ENCODE measurements at regions not wholly inside any gene's neighbourhood (a gene's known extent, or its start where the extent isn't known, plus 50 kb on each side); places are given as distances from the start of the nearest gene placed in this dataset.

DNA sequence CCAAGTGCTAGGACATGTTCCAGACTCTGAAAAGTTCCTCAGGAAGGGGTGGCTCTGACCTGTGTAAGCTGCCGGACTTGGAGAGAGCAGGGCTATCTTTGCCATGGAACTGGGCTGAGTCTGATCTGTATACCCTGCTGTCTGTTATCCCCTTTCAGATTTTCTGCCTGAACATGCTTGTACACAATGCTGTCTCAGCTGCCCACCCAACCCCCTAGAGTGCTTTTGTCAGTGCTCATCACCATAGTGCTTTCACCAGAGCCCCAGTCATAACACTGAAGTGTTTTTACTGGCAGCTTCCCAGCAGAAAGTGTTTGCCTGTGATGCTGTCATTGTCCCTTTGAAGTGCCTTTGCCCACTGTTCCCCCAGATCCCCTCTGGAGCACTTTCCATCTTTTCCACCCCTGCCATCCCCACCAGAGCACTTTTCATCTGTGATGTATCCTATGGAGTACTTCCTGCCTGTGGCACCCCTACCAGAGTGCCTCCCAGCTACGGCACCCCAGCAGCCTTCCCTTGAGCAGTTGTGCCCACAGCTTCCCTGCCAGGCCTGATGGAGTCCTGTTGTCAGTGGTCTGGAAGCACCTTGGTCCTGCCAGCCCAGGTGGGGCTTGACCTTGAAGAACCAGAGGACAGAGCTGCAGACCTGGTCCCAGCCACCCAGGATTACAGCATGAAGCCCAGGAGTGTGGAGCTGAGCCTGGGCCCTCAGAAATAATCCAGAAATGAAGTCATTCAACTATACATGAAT is 397.7 kb downstream of the DIPK2A start:
- DNase-seq (ENCODE audit: extremely low spot score): no peak
- Histone ChIP-seq H3K4me3 (ENCODE audit: low read depth, low read length) (no peak overlapping the region), H3K27ac (ENCODE audit: low read depth) (no peak overlapping the region), H3K36me3 (ENCODE audit: insufficient read depth) (no peaks in the 10 kb centered on the region), H3K4me1 (ENCODE audit: insufficient read depth) (no peaks in the 10 kb centered on the region)
- WGBS: 75% methylated on average over 2 of the region's 2 CpGs

DNA sequence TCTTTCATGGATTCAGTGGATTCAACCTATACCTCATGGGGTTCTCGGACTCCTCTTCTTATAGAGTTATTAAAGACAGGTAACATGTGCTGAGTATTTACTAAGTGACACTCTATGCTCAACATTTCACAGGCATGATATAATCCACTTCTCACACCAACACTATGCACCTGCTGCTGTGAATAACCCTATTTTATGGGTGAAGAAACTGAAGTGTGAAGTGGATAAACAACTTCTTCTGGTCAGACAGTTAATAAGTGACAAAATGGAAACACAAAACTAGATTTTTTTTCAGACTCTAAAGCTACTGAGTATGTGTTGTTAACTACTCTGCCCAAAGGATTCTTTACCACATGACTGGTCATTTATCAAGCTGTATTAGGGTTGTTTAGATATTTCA is 403.5 kb downstream of the DIPK2A start:
- WGBS: 94% methylated on average over 1 of the region's 1 CpG
- Histone ChIP-seq H3K27ac (ENCODE audit: low read depth) (no peak overlapping the region), H3K4me3 (ENCODE audit: low read depth, low read length) (no peak overlapping the region), H3K36me3 (ENCODE audit: insufficient read depth) (no peaks in the 10 kb centered on the region), H3K4me1 (ENCODE audit: insufficient read depth) (no peaks in the 10 kb centered on the region)
- DNase-seq (ENCODE audit: extremely low spot score): no peak

DNA sequence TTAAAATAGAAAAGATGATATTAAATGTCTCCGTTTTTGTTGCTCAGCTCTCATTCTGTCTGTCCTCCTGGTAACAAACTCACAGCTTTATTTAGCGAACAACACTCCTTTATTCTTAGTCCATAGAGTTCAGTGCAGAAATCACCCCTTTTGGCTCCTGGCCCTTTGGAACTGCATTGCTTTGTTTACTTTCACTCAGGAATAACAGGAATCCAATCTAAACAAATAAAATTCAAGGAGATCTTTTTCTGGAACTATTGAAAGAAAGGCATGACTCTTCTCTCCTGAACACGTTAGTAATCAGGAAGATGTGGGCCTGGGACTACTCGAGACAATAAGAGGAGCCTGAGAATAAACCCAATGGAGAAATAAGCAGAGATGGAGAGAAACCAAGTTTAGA is 409.2 kb downstream of the DIPK2A start:
- WGBS: 68% methylated on average over 4 of the region's 4 CpGs
- Histone ChIP-seq H3K4me1 (ENCODE audit: insufficient read depth) (no peaks in the 10 kb centered on the region), H3K36me3 (ENCODE audit: insufficient read depth) (no peaks in the 10 kb centered on the region), H3K27ac (ENCODE audit: low read depth) (no peak overlapping the region), H3K4me3 (ENCODE audit: low read depth, low read length) (no peak overlapping the region)
- no peak for DNase-seq (ENCODE audit: extremely low spot score)

DNA sequence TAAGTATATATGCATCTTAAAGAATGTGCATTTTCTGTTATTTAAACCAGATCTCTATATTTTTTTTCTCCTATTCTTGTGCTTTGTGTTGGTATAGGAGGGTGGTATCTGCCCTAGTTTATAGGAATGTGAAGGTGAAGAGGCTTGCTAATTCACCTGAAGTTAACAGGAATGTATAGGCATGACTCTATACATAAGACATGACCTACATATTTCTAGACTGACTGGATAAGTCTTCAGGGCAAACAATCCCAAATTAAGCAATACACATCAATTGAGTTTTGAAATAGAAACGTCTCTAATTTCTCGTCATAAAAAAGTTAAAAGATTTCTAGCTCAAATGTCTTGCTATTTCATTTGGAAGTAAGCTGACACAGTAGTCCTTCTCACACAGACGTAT is 410.0 kb downstream of the DIPK2A start:
- 89% methylated on average over 3 of the region's 3 CpGs for WGBS
- Histone ChIP-seq H3K4me1 (ENCODE audit: insufficient read depth) (no peaks in the 10 kb centered on the region), H3K4me3 (ENCODE audit: low read depth, low read length) (no peak overlapping the region), H3K27ac (ENCODE audit: low read depth) (no peak overlapping the region), H3K36me3 (ENCODE audit: insufficient read depth) (no peaks in the 10 kb centered on the region)
- no peak for DNase-seq (ENCODE audit: extremely low spot score)

DNA sequence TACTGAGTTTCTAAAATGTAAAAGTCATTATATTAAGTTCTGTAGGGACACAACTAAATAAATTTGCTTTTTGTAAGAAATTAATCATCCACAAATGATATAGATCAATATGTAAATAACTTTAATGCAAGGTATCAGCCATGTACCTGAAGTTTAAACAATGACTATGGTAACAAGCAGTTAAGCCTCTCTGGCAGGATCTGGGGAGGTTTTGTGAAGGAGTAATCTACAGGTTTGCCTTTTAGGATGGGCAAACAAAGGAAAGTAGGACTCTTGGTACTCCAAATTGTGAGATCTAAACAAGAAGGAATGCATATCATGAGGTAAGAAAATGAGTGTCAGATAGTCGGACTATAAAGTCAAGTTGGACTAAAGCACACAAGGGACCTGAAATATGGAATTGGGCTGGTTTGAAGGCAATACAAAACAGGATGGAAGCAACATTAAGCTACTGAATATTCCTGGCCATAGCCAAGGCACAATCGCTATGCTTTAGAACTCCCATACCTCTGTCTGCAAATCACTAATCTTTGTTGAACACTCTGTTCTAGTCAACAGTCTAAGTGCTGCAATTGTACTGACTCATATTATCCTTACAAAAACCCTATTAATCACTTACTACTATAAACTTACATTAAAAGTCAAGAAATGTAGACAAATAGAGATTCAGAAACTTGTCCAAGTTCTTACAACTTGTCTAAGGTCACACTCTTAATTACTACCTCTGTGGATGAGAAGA is 412.8 kb downstream of the DIPK2A start:
- no peaks in the 10 kb centered on the region for H3K4me1 ChIP-seq (ENCODE audit: insufficient read depth)
- H3K4me3 ChIP-seq (ENCODE audit: low read depth, low read length): no peak overlapping the region
- no peak for DNase-seq (ENCODE audit: extremely low spot score)
- no peaks in the 10 kb centered on the region for H3K36me3 ChIP-seq (ENCODE audit: insufficient read depth)
- 66% methylated on average over 2 of the region's 2 CpGs for WGBS
- no peak overlapping the region for H3K27ac ChIP-seq (ENCODE audit: low read depth)

DNA sequence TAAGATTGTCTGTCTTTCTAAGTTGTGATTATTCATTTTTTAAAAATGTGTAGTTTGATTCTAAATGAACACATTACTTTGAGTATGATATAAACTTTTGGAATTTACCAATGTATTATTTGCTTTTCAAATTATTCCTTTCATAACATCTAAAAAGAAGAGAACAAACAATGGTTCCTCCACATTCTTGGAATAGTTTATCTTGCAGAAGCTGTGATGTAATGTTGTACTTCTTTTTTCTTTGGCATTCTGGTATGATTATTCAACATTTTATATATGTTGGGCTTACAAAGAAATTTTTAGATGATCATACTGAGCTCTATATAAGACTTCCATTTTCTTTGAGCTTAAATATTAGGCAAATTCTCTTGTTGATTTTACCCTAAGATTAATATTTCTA is 419.2 kb downstream of the DIPK2A start:
- Histone ChIP-seq H3K4me1 (ENCODE audit: insufficient read depth) (no peaks in the 10 kb centered on the region), H3K27ac (ENCODE audit: low read depth) (no peak overlapping the region), H3K4me3 (ENCODE audit: low read depth, low read length) (no peak overlapping the region), H3K36me3 (ENCODE audit: insufficient read depth) (no peaks in the 10 kb centered on the region)
- DNase-seq (ENCODE audit: extremely low spot score): no peak

DNA sequence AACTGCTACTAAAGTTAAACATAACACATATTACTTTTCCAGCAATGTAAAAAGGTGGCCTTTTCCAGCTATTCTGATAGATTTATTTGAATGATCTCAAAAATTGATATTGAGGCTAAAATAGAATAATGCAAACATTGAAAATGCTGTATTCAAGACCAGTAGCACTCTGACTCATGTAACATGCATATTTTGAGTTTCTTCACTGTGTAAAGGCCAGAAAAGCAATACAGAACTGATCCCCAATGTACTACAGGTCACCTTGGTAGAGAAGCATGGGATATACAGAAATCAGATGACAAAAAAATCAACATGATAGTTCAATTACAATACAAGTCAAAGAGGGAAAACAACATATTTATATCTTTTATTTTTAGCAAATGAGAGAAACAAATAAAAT is 419.6 kb downstream of the DIPK2A start:
- Histone ChIP-seq H3K27ac (ENCODE audit: low read depth) (no peak overlapping the region), H3K4me1 (ENCODE audit: insufficient read depth) (no peaks in the 10 kb centered on the region), H3K36me3 (ENCODE audit: insufficient read depth) (no peaks in the 10 kb centered on the region), H3K4me3 (ENCODE audit: low read depth, low read length) (no peak overlapping the region)
- no peak for DNase-seq (ENCODE audit: extremely low spot score)

DNA sequence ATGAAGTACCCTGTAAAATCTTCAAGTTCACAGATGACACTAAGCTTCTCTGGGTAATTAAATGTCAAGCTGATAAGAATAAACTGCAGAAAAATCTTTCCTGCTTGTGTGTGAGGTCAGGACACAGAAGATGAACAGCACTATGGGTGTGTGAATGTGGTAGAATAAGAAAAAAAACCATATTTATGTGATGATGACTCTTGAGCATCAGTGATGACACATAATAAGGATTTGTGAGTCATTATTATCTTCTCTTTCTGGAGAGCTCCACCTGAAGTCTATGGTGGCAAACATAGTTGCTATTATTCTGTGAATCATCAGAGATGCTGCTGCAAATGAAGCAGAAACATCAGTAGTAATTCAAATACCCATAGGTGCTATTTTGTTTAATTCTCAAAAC is 422.4 kb downstream of the DIPK2A start:
- H3K27ac ChIP-seq (ENCODE audit: low read depth): no peak overlapping the region
- H3K4me1 ChIP-seq (ENCODE audit: insufficient read depth): no peaks in the 10 kb centered on the region
- H3K36me3 ChIP-seq (ENCODE audit: insufficient read depth): no peaks in the 10 kb centered on the region
- DNase-seq (ENCODE audit: extremely low spot score): no peak
- no peak overlapping the region for H3K4me3 ChIP-seq (ENCODE audit: low read depth, low read length)

DNA sequence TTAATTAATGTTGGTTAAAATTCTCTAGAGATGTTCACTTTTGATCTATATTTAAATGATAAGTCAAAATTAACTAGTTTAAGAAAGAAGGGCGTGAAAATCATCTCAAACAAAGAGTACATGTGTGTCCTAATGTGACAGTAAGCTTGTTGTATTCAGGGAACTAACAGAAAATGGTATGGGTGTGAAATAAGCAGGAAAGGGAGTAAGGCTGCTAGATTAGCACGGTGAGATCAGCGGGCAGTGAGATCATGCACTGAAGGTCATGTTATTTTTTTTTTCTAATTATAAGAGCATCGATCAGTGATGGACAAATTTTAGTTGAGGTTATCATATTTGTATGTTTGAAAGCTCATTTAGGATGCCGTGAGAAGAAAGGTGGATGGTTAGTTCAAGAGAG is 430.8 kb downstream of the DIPK2A start:
- WGBS: 72% methylated on average over 5 of the region's 5 CpGs

DNA sequence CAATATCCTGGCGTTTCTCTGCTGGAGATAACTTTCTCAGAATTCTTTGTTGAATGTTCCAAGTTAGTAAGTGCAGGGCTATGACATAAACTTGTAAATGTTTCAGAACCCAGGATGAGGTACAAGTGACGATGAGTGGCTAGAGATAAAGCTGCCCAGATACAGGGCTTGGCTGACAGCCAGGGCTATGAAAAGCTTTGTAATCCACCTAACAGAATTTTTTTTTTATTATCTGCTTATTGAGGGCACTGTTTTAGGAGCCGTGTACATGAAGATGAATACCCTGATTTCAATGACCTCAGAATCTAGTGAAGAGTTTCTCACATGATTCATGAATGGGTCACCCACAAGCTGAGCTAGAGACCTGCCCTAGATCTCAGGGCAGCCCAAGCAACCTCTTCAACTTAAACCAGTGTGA is 431.4 kb downstream of the DIPK2A start:
- no peaks in the 10 kb centered on the region for H3K4me1 ChIP-seq (ENCODE audit: insufficient read depth)
- no peak overlapping the region for H3K4me3 ChIP-seq (ENCODE audit: low read depth, low read length)
- DNase-seq (ENCODE audit: extremely low spot score): no peak
- WGBS: 19% methylated on average over 3 of the region's 3 CpGs
- no peaks in the 10 kb centered on the region for H3K36me3 ChIP-seq (ENCODE audit: insufficient read depth)
- no peak overlapping the region for H3K27ac ChIP-seq (ENCODE audit: low read depth)

More for the DNA sequence above, 430.8 kb downstream of the DIPK2A start:
- Histone ChIP-seq H3K4me3 (ENCODE audit: low read depth, low read length) (no peak overlapping the region), H3K27ac (ENCODE audit: low read depth) (no peak overlapping the region), H3K4me1 (ENCODE audit: insufficient read depth) (no peaks in the 10 kb centered on the region), H3K36me3 (ENCODE audit: insufficient read depth) (no peaks in the 10 kb centered on the region)
- DNase-seq (ENCODE audit: extremely low spot score): no peak

DNA sequence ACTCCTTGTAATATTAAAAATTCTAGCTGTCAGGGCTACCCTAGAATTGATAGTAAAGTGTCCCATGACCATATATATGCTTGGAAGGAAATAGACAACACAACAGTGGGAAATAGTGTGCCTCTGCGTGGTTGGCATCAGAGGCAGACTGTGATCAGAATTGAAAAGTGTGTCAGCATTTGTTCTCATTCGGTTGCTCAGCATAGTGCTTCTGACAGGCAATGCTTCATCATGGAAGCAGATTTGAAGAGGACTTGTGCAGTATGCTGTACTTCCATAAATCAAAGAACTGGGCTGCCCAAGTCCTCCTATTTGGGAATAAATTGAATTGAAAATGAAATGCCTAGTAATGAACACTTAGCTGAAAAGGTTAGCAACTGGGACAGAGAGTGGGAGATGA is 435.7 kb downstream of the DIPK2A start:
- WGBS: 94% methylated on average over 2 of the region's 2 CpGs
- no peak for DNase-seq (ENCODE audit: extremely low spot score)
- no peak overlapping the region for H3K4me3 ChIP-seq (ENCODE audit: low read depth, low read length)
- H3K27ac ChIP-seq (ENCODE audit: low read depth): no peak overlapping the region
- H3K36me3 ChIP-seq (ENCODE audit: insufficient read depth): no peaks in the 10 kb centered on the region
- H3K4me1 ChIP-seq (ENCODE audit: insufficient read depth): no peaks in the 10 kb centered on the region

DNA sequence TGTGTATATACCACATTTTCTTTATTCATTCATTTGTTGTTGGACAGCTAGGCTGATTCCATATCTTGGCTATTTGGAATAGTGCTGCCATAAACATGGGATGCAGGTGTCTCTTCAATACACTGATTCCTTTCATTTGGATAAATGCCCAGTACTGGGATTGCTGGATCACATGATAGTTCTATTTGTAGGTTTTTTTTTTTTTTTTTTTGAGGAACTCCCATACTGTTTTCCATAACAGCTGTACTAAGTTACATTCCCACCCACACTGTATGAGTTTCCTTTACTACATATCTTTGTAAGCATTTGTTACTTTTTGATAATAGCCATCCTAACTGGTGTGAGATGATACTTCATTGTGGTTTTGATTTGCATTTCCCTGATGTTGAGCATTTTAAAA is 437.7 kb downstream of the DIPK2A start:
- Histone ChIP-seq H3K4me1 (ENCODE audit: insufficient read depth) (no peaks in the 10 kb centered on the region), H3K36me3 (ENCODE audit: insufficient read depth) (no peaks in the 10 kb centered on the region), H3K27ac (ENCODE audit: low read depth) (no peak overlapping the region), H3K4me3 (ENCODE audit: low read depth, low read length) (no peak overlapping the region)
- no peak for DNase-seq (ENCODE audit: extremely low spot score)

DNA sequence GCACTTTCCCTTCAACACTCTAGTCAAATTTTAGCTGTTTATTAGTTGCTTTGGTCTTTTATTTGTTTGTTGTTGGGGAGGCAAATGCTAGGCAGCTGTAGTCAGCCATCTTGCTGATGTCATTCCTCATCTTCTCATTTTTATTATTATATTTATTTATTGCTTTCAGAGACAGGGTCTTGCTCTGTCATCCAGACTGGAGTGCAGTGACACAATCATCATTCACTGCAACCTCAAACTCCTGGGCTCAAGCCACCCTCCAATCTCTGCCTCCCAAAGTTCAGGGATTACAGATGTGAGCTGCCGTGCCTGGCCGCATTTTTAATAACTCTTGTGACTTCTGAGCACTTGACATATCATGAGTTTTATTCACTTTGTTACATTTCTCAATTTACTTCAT is 441.4 kb downstream of the DIPK2A start:
- DNase-seq (ENCODE audit: extremely low spot score): no peak
- 91% methylated on average over 2 of the region's 2 CpGs for WGBS
- Histone ChIP-seq H3K36me3 (ENCODE audit: insufficient read depth) (no peaks in the 10 kb centered on the region), H3K27ac (ENCODE audit: low read depth) (no peak overlapping the region), H3K4me3 (ENCODE audit: low read depth, low read length) (no peak overlapping the region), H3K4me1 (ENCODE audit: insufficient read depth) (no peaks in the 10 kb centered on the region)

DNA sequence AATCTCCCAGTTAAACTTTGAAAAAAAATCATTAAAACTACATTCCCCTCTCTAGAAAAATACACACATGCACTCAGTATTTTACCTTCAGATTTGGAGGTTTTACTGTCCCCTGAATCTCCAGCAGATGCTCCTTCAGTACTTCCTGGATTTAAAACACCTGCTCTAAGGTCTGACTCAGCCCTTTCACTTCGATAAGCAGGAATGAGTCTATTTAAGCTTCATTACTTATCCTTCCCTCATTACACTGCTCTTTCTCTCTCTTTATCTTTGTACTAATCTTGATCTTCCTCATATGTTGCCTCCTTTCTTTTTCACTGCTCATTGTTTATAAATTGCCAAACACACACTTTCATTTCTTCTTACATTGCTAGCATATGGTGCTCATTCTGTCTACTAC is 443.9 kb downstream of the DIPK2A start:
- Histone ChIP-seq H3K27ac (ENCODE audit: low read depth) (no peak overlapping the region), H3K4me3 (ENCODE audit: low read depth, low read length) (no peak overlapping the region), H3K36me3 (ENCODE audit: insufficient read depth) (no peaks in the 10 kb centered on the region), H3K4me1 (ENCODE audit: insufficient read depth) (no peaks in the 10 kb centered on the region)
- DNase-seq (ENCODE audit: extremely low spot score): no peak
- WGBS: 0% methylated on average over 1 of the region's 1 CpG

All from urinary bladder (tissue), 3 donors.